ENCODE measurements at regions not wholly inside any gene's neighbourhood (a gene's known extent, or its start where the extent isn't known, plus 50 kb on each side); places are given as distances from the start of the nearest gene placed in this dataset.
A peak's percentile ranks its signal among the peaks of the same experiment; 100 is the strongest.

- ChIA-PET CTCF (no interaction called here), POLR2A (no interaction called here)
- H3K27me3 Mint-ChIP-seq = peaks cover 13 to 14% of the 10 kb centered on the region in 2 donors
- H3K27ac Mint-ChIP-seq = no peak overlapping the region
- H3K9me3 Mint-ChIP-seq = peaks cover 0 to 5% (median 0%) of the 10 kb centered on the region in 5 donors
- no peak for DNase-seq
- Histone ChIP-seq H3K4me3 (ENCODE audit: low read length) (no peak overlapping the region), H3K4me1 (ENCODE audit: insufficient read depth, low read length) (no peaks in the 10 kb centered on the region), H3K36me3 (ENCODE audit: insufficient read depth, low read length) (no peaks in the 10 kb centered on the region), H3K27ac (ENCODE audit: low read depth, low read length) (no peak overlapping the region), H3K9me3 (ENCODE audit: low read length) (no peaks in the 10 kb centered on the region), H3K27me3 (ENCODE audit: insufficient read depth, low read length, poor library complexity, severe bottlenecking) (no peaks in the 10 kb centered on the region)
- no peak overlapping the region for H3K4me3 Mint-ChIP-seq
- no peaks in the 10 kb centered on the region for H3K4me1 Mint-ChIP-seq
- peaks cover 0 to 2% (median 0%) of the 10 kb centered on the region in 3 donors for H3K36me3 Mint-ChIP-seq
These were observed 209.3 kb upstream of the MYT1L start for GRCh38 chr2:2540406-2540805.

- Mint-ChIP-seq H3K4me1 (no peaks in the 10 kb centered on the region), H3K27me3 (peaks cover 14% of the 10 kb centered on the region in 2 donors), H3K36me3 (peaks cover 0 to 2% (median 0%) of the 10 kb centered on the region in 3 donors), H3K9me3 (no peaks in the 10 kb centered on the region), H3K27ac (peak overlapping the region in 1 of 8 donors; percentile 32), H3K4me3 (no peak overlapping the region)
- Histone ChIP-seq H3K36me3 (ENCODE audit: insufficient read depth, low read length) (no peaks in the 10 kb centered on the region), H3K27ac (ENCODE audit: low read depth, low read length) (no peak overlapping the region), H3K27me3 (ENCODE audit: insufficient read depth, low read length, poor library complexity, severe bottlenecking) (no peaks in the 10 kb centered on the region), H3K9me3 (ENCODE audit: low read length) (no peaks in the 10 kb centered on the region), H3K4me3 (ENCODE audit: low read length) (no peak overlapping the region), H3K4me1 (ENCODE audit: insufficient read depth, low read length) (no peaks in the 10 kb centered on the region)
- ChIA-PET CTCF (no interaction called here), POLR2A (no interaction called here)
- no peak for DNase-seq
These were observed 205.5 kb upstream of the MYT1L start for GRCh38 chr2:2536416-2537056.

GRCh38 chr2:2530334-2530733 is 199.3 kb upstream of the MYT1L start:
- Histone ChIP-seq H3K27ac (ENCODE audit: low read depth, low read length) (no peak overlapping the region), H3K4me3 (ENCODE audit: low read length) (no peak overlapping the region), H3K27me3 (ENCODE audit: insufficient read depth, low read length, poor library complexity, severe bottlenecking) (no peaks in the 10 kb centered on the region), H3K4me1 (ENCODE audit: insufficient read depth, low read length) (no peaks in the 10 kb centered on the region), H3K9me3 (ENCODE audit: low read length) (no peaks in the 10 kb centered on the region), H3K36me3 (ENCODE audit: insufficient read depth, low read length) (no peaks in the 10 kb centered on the region)
- H3K36me3 Mint-ChIP-seq = no peaks in the 10 kb centered on the region
- no peak overlapping the region for H3K4me3 Mint-ChIP-seq
- H3K9me3 Mint-ChIP-seq = peaks cover 0 to 3% (median 2%) of the 10 kb centered on the region in 5 donors
- no peak for DNase-seq
- ChIA-PET CTCF (no interaction called here), POLR2A (no interaction called here)
- no peak overlapping the region for H3K27ac Mint-ChIP-seq
- H3K4me1 Mint-ChIP-seq = no peaks in the 10 kb centered on the region
- peaks cover 0 to 4% of the 10 kb centered on the region in 2 donors for H3K27me3 Mint-ChIP-seq

- Mint-ChIP-seq H3K9me3 (peaks cover 0 to 3% (median 2%) of the 10 kb centered on the region in 5 donors), H3K4me1 (no peaks in the 10 kb centered on the region), H3K36me3 (no peaks in the 10 kb centered on the region), H3K4me3 (no peak overlapping the region), H3K27me3 (peaks cover 0 to 4% of the 10 kb centered on the region in 2 donors), H3K27ac (no peak overlapping the region)
- no peaks in the 10 kb centered on the region for H3K36me3 ChIP-seq (ENCODE audit: insufficient read depth, low read length)
- ChIA-PET CTCF (no interaction called here), POLR2A (no interaction called here)
- DNase-seq = no peak
- H3K27ac ChIP-seq (ENCODE audit: low read depth, low read length) = no peak overlapping the region
- H3K9me3 ChIP-seq (ENCODE audit: low read length) = no peaks in the 10 kb centered on the region
- no peak overlapping the region for H3K4me3 ChIP-seq (ENCODE audit: low read length)
- H3K4me1 ChIP-seq (ENCODE audit: insufficient read depth, low read length) = no peaks in the 10 kb centered on the region
- H3K27me3 ChIP-seq (ENCODE audit: insufficient read depth, low read length, poor library complexity, severe bottlenecking) = no peaks in the 10 kb centered on the region
These were observed 197.8 kb upstream of the MYT1L start for GRCh38 chr2:2528846-2529245.

- H3K9me3 Mint-ChIP-seq = peaks cover 0 to 4% (median 2%) of the 10 kb centered on the region in 5 donors
- no peaks in the 10 kb centered on the region for H3K36me3 Mint-ChIP-seq
- Histone ChIP-seq H3K27me3 (ENCODE audit: insufficient read depth, low read length, poor library complexity, severe bottlenecking) (no peaks in the 10 kb centered on the region), H3K36me3 (ENCODE audit: insufficient read depth, low read length) (no peaks in the 10 kb centered on the region), H3K4me3 (ENCODE audit: low read length) (no peak overlapping the region), H3K4me1 (ENCODE audit: insufficient read depth, low read length) (no peaks in the 10 kb centered on the region), H3K27ac (ENCODE audit: low read depth, low read length) (no peak overlapping the region), H3K9me3 (ENCODE audit: low read length) (no peaks in the 10 kb centered on the region)
- no peak overlapping the region for H3K27ac Mint-ChIP-seq
- H3K4me1 Mint-ChIP-seq = no peaks in the 10 kb centered on the region
- no peak for DNase-seq
- H3K4me3 Mint-ChIP-seq = no peak overlapping the region
- ChIA-PET POLR2A (no interaction called here), CTCF (no interaction called here)
- H3K27me3 Mint-ChIP-seq = peaks cover 0 to 4% of the 10 kb centered on the region in 2 donors
These were observed 196.1 kb upstream of the MYT1L start for GRCh38 chr2:2527148-2527547.

GRCh38 chr2:2524348-2524941 is 193.4 kb upstream of the MYT1L start:
- H3K4me1 ChIP-seq (ENCODE audit: insufficient read depth, low read length) = no peaks in the 10 kb centered on the region
- peaks cover 0 to 3% (median 0%) of the 10 kb centered on the region in 5 donors for H3K9me3 Mint-ChIP-seq
- no peak overlapping the region for H3K27ac ChIP-seq (ENCODE audit: low read depth, low read length)
- H3K4me3 Mint-ChIP-seq = no peak overlapping the region
- CTCF ChIA-PET = no interaction called here
- POLR2A ChIA-PET = no interaction called here
- H3K27ac Mint-ChIP-seq = no peak overlapping the region
- no peak overlapping the region for H3K4me3 ChIP-seq (ENCODE audit: low read length)
- no peaks in the 10 kb centered on the region for H3K27me3 ChIP-seq (ENCODE audit: insufficient read depth, low read length, poor library complexity, severe bottlenecking)
- H3K36me3 Mint-ChIP-seq = no peaks in the 10 kb centered on the region
- no peaks in the 10 kb centered on the region for H3K4me1 Mint-ChIP-seq
- H3K27me3 Mint-ChIP-seq = peaks cover 0 to 6% of the 10 kb centered on the region in 2 donors
- DNase-seq = no peak
- H3K36me3 ChIP-seq (ENCODE audit: insufficient read depth, low read length) = no peaks in the 10 kb centered on the region
- no peaks in the 10 kb centered on the region for H3K9me3 ChIP-seq (ENCODE audit: low read length)

GRCh38 chr2:2523461-2524347 is 192.6 kb upstream of the MYT1L start:
- H3K9me3 ChIP-seq (ENCODE audit: low read length) = no peaks in the 10 kb centered on the region
- Mint-ChIP-seq H3K27ac (no peak overlapping the region), H3K4me1 (no peaks in the 10 kb centered on the region), H3K36me3 (no peaks in the 10 kb centered on the region), H3K9me3 (peaks cover 0 to 3% (median 0%) of the 10 kb centered on the region in 5 donors), H3K4me3 (no peak overlapping the region), H3K27me3 (peaks cover 0 to 7% of the 10 kb centered on the region in 2 donors)
- no peak overlapping the region for H3K27ac ChIP-seq (ENCODE audit: low read depth, low read length)
- no peaks in the 10 kb centered on the region for H3K36me3 ChIP-seq (ENCODE audit: insufficient read depth, low read length)
- no peaks in the 10 kb centered on the region for H3K27me3 ChIP-seq (ENCODE audit: insufficient read depth, low read length, poor library complexity, severe bottlenecking)
- no peaks in the 10 kb centered on the region for H3K4me1 ChIP-seq (ENCODE audit: insufficient read depth, low read length)
- POLR2A ChIA-PET = no interaction called here
- H3K4me3 ChIP-seq (ENCODE audit: low read length) = no peak overlapping the region
- CTCF ChIA-PET = no interaction called here
- DNase-seq = no peak

GRCh38 chr2:2520401-2520811 is 189.3 kb upstream of the MYT1L start:
- H3K36me3 ChIP-seq (ENCODE audit: insufficient read depth, low read length) = no peaks in the 10 kb centered on the region
- no peaks in the 10 kb centered on the region for H3K27me3 ChIP-seq (ENCODE audit: insufficient read depth, low read length, poor library complexity, severe bottlenecking)
- H3K27ac ChIP-seq (ENCODE audit: low read depth, low read length) = no peak overlapping the region
- H3K9me3 ChIP-seq (ENCODE audit: low read length) = no peaks in the 10 kb centered on the region
- ChIA-PET CTCF (no interaction called here), POLR2A (no interaction called here)
- H3K4me1 ChIP-seq (ENCODE audit: insufficient read depth, low read length) = no peaks in the 10 kb centered on the region
- H3K27me3 Mint-ChIP-seq = peaks cover 0 to 5% of the 10 kb centered on the region in 2 donors
- no peak overlapping the region for H3K4me3 Mint-ChIP-seq
- H3K36me3 Mint-ChIP-seq = no peaks in the 10 kb centered on the region
- DNase-seq = no peak
- no peak overlapping the region for H3K4me3 ChIP-seq (ENCODE audit: low read length)
- no peaks in the 10 kb centered on the region for H3K4me1 Mint-ChIP-seq
- no peak overlapping the region for H3K27ac Mint-ChIP-seq
- H3K9me3 Mint-ChIP-seq = peaks cover 0 to 3% (median 0%) of the 10 kb centered on the region in 5 donors
